GM21619 (cell line): ENCODE measurements at regions not wholly inside any gene's neighbourhood (a gene's known extent, or its start where the extent isn't known, plus 50 kb on each side); places are given as distances from the start of the nearest gene placed in this dataset.

Source experiments
- ATAC-seq: cut with Tn5 transposase; IDR thresholded peaks from one replicate; pipeline ENCODE4 v1.9.1; 2021; ENCODE audit not compliant: unreplicated experiment

- no peak for ATAC-seq
Measured at GRCh38 chr1:101089613-101090338, 64.2 kb upstream of the DPH5 start.

- ATAC-seq = no peak
Measured at GRCh38 chr1:101088431-101088830, 62.8 kb upstream of the DPH5 start.

GRCh38 chr1:101086783-101087182 is 61.2 kb upstream of the DPH5 start:
- ATAC-seq = no peak

- peak; percentile 88 for ATAC-seq
Measured at GRCh38 chr1:101081496-101082488, 56.2 kb upstream of the DPH5 start.

GRCh38 chr1:101080859-101081258 is 55.3 kb upstream of the DPH5 start:
- no peak for ATAC-seq

- no peak for ATAC-seq
Measured at GRCh38 chr1:101079341-101079740, 53.8 kb upstream of the DPH5 start.

- no peak for ATAC-seq
Measured at GRCh38 chr1:101077849-101078248, 52.3 kb upstream of the DPH5 start.

GRCh38 chr1:101075926-101076325 is 50.3 kb upstream of the DPH5 start:
- no peak for ATAC-seq
